ENCODE measurements at regions not wholly inside any gene's neighbourhood (a gene's known extent, or its start where the extent isn't known, plus 50 kb on each side); places are given as distances from the start of the nearest gene placed in this dataset.

GRCh38 chr3:22665528-22665927 is 537.6 kb upstream of the UBE2E2 start:
- Mint-ChIP-seq H3K4me3 (ENCODE audit: unreplicated experiment) (no peak overlapping the region), H3K4me1 (ENCODE audit: insufficient read depth, unreplicated experiment) (no peaks in the 10 kb centered on the region), H3K27me3 (ENCODE audit: insufficient read depth, unreplicated experiment) (no peaks in the 10 kb centered on the region), H3K36me3 (ENCODE audit: insufficient read depth, unreplicated experiment) (no peaks in the 10 kb centered on the region), H3K27ac (ENCODE audit: low read depth, unreplicated experiment) (no peak overlapping the region), H3K9me3 (ENCODE audit: unreplicated experiment) (no peaks in the 10 kb centered on the region)
- no peak for DNase-seq (ENCODE audit: unreplicated experiment)
- intact Hi-C loops (cut with micrococcal nuclease): no loop called here
- ChIA-PET CTCF (interaction anchor here (0.6 to 1.8 kb wide), 8 partner anchors 11 to 577 kb away, joined by 3 to 5 read pairs (median 3); no protein-coding TSS in a partner anchor), POLR2A (interaction anchor here (0.7 kb wide), 1 partner anchor 9 kb away, joined by 4 read pairs; no protein-coding TSS in a partner anchor)
- TF ChIP-seq, protein P1, sequence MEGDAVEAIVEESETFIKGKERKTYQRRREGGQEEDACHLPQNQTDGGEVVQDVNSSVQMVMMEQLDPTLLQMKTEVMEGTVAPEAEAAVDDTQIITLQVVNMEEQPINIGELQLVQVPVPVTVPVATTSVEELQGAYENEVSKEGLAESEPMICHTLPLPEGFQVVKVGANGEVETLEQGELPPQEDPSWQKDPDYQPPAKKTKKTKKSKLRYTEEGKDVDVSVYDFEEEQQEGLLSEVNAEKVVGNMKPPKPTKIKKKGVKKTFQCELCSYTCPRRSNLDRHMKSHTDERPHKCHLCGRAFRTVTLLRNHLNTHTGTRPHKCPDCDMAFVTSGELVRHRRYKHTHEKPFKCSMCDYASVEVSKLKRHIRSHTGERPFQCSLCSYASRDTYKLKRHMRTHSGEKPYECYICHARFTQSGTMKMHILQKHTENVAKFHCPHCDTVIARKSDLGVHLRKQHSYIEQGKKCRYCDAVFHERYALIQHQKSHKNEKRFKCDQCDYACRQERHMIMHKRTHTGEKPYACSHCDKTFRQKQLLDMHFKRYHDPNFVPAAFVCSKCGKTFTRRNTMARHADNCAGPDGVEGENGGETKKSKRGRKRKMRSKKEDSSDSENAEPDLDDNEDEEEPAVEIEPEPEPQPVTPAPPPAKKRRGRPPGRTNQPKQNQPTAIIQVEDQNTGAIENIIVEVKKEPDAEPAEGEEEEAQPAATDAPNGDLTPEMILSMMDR (IDR thresholded peaks at IDR 0.05; ENCODE audit: unreplicated experiment): no peak
- BruUV-seq (replicated peaks): no TSS peak

DNA sequence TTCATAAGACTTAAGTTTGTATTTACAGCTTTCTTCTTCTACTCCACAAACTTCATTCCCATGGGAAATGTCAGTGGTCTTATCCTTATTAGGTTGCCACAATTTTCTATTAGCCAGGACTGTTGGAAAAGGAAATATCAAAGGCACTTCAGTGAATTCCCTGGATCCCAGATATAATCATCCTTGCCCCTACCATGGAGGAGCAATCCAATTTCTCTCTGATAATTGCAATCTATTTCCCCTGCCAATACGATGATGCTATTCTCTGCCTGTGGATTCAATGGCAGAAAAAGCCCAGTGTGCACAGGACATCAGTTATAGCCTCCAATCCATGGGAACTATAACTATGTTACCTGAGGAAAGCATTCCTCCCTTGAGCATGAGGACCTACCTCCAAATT is 536.4 kb upstream of the UBE2E2 start:
- ChIA-PET CTCF (interaction anchor here (1.0 to 1.3 kb wide), 2 partner anchors 222 to 490 kb away, joined by 3 read pairs; no protein-coding TSS in a partner anchor), POLR2A (no interaction called here)
- no peaks in the 10 kb centered on the region for H3K27me3 Mint-ChIP-seq (ENCODE audit: insufficient read depth, unreplicated experiment)
- BruUV-seq (replicated peaks): no TSS peak
- no peaks in the 10 kb centered on the region for H3K36me3 Mint-ChIP-seq (ENCODE audit: insufficient read depth, unreplicated experiment)
- TF ChIP-seq, protein P1 (IDR thresholded peaks at IDR 0.05; ENCODE audit: unreplicated experiment): no peak
- no peaks in the 10 kb centered on the region for H3K9me3 Mint-ChIP-seq (ENCODE audit: unreplicated experiment)
- intact Hi-C loops (cut with micrococcal nuclease): no loop called here
- H3K4me1 Mint-ChIP-seq (ENCODE audit: insufficient read depth, unreplicated experiment): no peaks in the 10 kb centered on the region
- no peak for DNase-seq (ENCODE audit: unreplicated experiment)
- no peak overlapping the region for H3K4me3 Mint-ChIP-seq (ENCODE audit: unreplicated experiment)
- no peak overlapping the region for H3K27ac Mint-ChIP-seq (ENCODE audit: low read depth, unreplicated experiment)

DNA sequence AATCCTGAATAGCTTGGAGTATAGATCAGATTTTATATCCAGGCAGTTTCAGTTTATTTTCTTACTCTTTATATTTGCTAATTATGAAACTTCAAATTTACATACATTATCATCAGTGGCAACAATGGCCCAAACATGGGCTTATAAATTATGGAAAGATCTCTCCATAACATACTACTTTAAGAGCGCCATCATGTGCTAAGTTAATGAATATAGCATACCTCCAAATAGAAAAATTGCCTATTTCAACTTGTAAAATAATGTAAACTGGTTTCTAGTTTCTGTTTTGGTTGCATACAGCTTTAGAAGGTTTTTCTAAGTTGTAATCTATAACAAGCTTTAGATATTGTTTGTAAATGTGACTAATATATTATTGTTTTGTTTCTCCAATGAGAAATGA is 531.3 kb upstream of the UBE2E2 start:
- Mint-ChIP-seq H3K4me3 (ENCODE audit: unreplicated experiment) (no peak overlapping the region), H3K36me3 (ENCODE audit: insufficient read depth, unreplicated experiment) (no peaks in the 10 kb centered on the region), H3K27ac (ENCODE audit: low read depth, unreplicated experiment) (no peak overlapping the region), H3K27me3 (ENCODE audit: insufficient read depth, unreplicated experiment) (no peaks in the 10 kb centered on the region), H3K9me3 (ENCODE audit: unreplicated experiment) (no peaks in the 10 kb centered on the region), H3K4me1 (ENCODE audit: insufficient read depth, unreplicated experiment) (no peaks in the 10 kb centered on the region)
- intact Hi-C loops (cut with micrococcal nuclease): no loop called here
- ChIA-PET CTCF (no interaction called here), POLR2A (interaction anchor here (0.5 to 1.0 kb wide), 3 partner anchors 12 to 391 kb away, joined by 3 to 4 read pairs (median 3); no protein-coding TSS in a partner anchor)
- TF ChIP-seq, protein P1 (IDR thresholded peaks at IDR 0.05; ENCODE audit: unreplicated experiment): peak; percentile 14
- BruUV-seq (replicated peaks): no TSS peak
- no peak for DNase-seq (ENCODE audit: unreplicated experiment)

DNA sequence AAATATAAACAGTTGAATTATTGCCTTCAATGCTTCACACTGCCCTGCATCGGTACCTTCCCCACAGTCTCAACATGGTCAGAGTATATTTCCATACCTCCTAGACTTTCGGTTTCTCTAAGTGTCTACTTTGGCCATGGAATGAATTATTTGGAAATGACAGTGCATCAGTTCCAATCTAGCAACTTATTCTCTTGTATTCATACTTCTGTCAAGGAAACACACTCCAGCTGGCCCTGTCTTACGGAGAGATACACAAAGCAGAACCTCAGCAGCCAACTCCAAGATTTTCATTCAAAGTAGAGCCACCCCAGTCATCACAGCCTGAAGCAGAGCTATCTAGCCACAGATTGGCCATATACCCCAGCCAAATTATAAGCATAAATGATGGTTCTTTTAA is 518.4 kb upstream of the UBE2E2 start:
- ChIA-PET CTCF (interaction anchor here (0.6 to 2.4 kb wide), 6 partner anchors 40 to 512 kb away, joined by 3 to 19 read pairs (median 6); no protein-coding TSS in a partner anchor), POLR2A (no interaction called here)
- TF ChIP-seq, protein P1 (IDR thresholded peaks at IDR 0.05; ENCODE audit: unreplicated experiment): no peak
- Mint-ChIP-seq H3K4me1 (ENCODE audit: insufficient read depth, unreplicated experiment) (no peaks in the 10 kb centered on the region), H3K4me3 (ENCODE audit: unreplicated experiment) (no peak overlapping the region), H3K27me3 (ENCODE audit: insufficient read depth, unreplicated experiment) (no peaks in the 10 kb centered on the region), H3K9me3 (ENCODE audit: unreplicated experiment) (no peaks in the 10 kb centered on the region), H3K36me3 (ENCODE audit: insufficient read depth, unreplicated experiment) (no peaks in the 10 kb centered on the region), H3K27ac (ENCODE audit: low read depth, unreplicated experiment) (no peak overlapping the region)
- intact Hi-C loops (cut with micrococcal nuclease): loop anchor here (1.0 kb wide), 2 partner anchors 120 to 508 kb away; no protein-coding TSS in a partner anchor
- no peak for DNase-seq (ENCODE audit: unreplicated experiment)
- BruUV-seq (replicated peaks): no TSS peak

All from MCF 10A (cell line).